ENCODE measurements at regions not wholly inside any gene's neighbourhood (a gene's known extent, or its start where the extent isn't known, plus 50 kb on each side); places are given as distances from the start of the nearest gene placed in this dataset.

GRCh38 chr9:25284365-25284764 is 393.9 kb downstream of the TUSC1 start:
- TF ChIP-seq BHLHE40 (IDR thresholded peaks at IDR 0.05; ENCODE audit: borderline replicate concordance) (no peak), PKNOX1 (IDR thresholded peaks at IDR 0.05) (no peak), TARDBP (IDR thresholded peaks at IDR 0.05) (no peak), FOXM1 (IDR thresholded peaks at IDR 0.05; ENCODE audit: borderline replicate concordance) (no peak), ELF4 (IDR thresholded peaks at IDR 0.05) (no peak), LEF1 (IDR thresholded peaks at IDR 0.05; ENCODE audit: borderline replicate concordance) (no peak), FOXA1 (IDR thresholded peaks at IDR 0.05) (no peak), ARNT (IDR thresholded peaks at IDR 0.05) (no peak)

All from HEK293T (cell line).